ENCODE measurements at regions not wholly inside any gene's neighbourhood (a gene's known extent, or its start where the extent isn't known, plus 50 kb on each side); places are given as distances from the start of the nearest gene placed in this dataset.
"Not testable (repeated sequence)": the region's sequence is repeated elsewhere in the genome, so short reads cannot be mapped to it uniquely, and the experiment has no call there.

DNA sequence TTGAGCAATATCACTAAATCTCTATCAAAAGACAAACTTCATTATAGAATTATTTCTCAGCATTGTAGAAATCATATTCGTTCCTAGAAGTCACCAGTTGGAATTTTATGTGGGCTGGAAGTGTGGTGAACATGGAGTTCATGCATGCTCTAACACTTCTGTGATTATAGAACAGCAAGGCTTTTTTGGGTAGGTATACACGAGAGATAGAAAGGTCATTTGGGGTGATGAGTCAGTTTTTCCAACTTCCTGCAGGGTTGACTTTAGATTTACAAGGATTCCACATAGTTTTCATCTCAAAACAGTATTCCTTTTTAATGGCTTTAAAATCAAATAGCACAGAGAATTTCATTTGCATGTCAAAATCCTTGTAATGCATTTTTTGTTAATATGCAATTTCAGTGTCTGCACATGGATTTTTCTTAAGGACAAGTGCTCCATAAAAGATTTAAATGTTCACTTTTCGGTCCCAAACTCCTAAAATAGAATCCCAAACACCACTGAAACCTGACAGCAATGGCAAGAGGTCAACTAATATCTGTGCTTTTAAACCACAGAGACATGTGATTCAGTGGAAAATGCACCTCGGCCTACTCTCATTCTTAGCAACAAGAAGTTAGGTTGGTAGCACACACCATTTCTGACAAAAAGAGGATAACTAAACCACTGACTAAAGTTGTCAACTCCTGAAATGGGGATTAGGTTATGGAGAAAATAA, 211.0 kb downstream of the MOXD1 start:
- no peaks in the 10 kb centered on the region for H3K9me3 Mint-ChIP-seq (ENCODE audit: low read depth)
- ATAC-seq (no peak), DNase-seq (no peak)
- H3K36me3 Mint-ChIP-seq = no peaks in the 10 kb centered on the region
- H3K27ac Mint-ChIP-seq = no peak overlapping the region
- H3K4me3 Mint-ChIP-seq = no peak overlapping the region
- CTCF ChIA-PET = no interaction called here
- H3K4me1 Mint-ChIP-seq = no peaks in the 10 kb centered on the region
- no peaks in the 10 kb centered on the region for H3K27me3 Mint-ChIP-seq

DNA sequence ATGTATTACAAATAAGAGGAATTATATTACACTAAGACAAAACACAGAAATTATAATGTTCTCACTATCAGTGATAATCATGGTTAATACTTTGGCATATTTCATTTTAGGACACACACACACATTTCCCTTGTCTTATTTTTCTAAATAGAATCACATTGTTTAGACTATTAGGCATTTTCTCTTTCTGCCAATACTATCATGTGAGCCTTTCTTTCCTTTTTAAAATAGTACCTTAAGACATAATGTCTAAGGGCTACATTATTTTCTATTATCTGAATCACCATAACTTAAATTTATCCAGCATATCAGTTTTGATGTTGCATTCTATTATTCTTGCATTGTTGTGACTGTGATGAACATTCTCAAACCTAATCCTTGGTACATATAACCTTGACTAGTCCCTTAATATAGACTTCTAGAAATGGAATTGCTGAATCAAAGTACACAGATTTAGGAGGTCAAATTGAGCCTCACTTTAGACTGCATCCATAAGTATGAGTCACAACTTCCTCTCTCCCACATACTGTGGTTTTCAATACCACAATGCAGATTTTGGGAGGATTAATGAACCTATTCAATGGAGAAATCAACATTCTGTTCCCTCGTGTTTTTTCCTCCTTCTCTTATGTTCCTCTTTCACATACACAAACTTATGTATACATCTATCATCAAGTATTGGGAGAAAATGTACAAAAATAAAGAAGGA, 212.6 kb downstream of the MOXD1 start:
- Mint-ChIP-seq H3K4me3 (no peak overlapping the region), H3K4me1 (no peaks in the 10 kb centered on the region), H3K9me3 (ENCODE audit: low read depth) (no peaks in the 10 kb centered on the region), H3K27me3 (peaks cover 3% of the 10 kb centered on the region), H3K27ac (no peak overlapping the region), H3K36me3 (no peaks in the 10 kb centered on the region)
- no peak for DNase-seq
- no peak for ATAC-seq
- CTCF ChIA-PET = no interaction called here

DNA sequence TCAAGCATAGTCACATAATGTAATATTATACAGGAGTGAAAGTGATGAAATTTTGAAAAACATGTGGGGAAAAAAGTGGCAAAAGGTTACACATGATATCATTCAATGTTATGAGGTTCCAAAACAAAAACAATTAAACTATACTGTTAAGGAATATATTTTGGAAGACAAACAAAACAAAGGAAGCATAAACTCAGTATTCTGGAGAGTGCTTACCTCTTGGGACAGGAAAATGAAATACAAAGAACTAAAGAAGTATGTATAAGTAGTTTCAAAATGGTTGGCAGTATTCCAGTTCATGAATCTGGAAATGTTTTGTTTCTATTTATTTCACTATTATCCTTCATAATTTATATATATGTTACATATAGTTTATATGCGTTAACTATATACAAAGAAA, 213.5 kb downstream of the MOXD1 start:
- Mint-ChIP-seq H3K4me3 (no peak overlapping the region), H3K9me3 (ENCODE audit: low read depth) (no peaks in the 10 kb centered on the region), H3K36me3 (no peaks in the 10 kb centered on the region), H3K4me1 (no peaks in the 10 kb centered on the region), H3K27me3 (peaks cover 3% of the 10 kb centered on the region), H3K27ac (no peak overlapping the region)
- CTCF ChIA-PET = no interaction called here
- DNase-seq = no peak
- ATAC-seq = no peak

DNA sequence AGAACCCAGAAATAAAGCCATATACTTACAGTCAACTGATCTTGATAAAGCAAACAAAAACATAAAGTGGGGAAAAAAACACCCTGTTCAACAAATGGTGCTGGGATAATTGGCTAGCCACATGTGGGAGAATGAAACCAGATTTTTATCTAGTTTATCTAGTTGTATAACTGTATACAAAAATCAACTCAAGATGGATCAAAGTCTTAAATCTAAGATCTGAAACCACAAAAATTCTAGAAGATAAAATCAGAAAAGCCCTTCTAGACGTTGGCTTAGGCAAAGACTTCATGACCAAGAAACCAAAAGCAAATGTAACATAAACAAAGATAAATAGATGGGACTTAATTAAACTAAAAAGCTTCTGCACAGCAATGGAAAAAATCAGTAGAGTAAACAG, 216.3 kb downstream of the MOXD1 start:
- H3K4me3 Mint-ChIP-seq; H3K27ac Mint-ChIP-seq; CTCF ChIA-PET; H3K9me3 Mint-ChIP-seq (ENCODE audit: low read depth); H3K4me1 Mint-ChIP-seq; DNase-seq; H3K36me3 Mint-ChIP-seq; ATAC-seq; H3K27me3 Mint-ChIP-seq: not testable (repeated sequence)

DNA sequence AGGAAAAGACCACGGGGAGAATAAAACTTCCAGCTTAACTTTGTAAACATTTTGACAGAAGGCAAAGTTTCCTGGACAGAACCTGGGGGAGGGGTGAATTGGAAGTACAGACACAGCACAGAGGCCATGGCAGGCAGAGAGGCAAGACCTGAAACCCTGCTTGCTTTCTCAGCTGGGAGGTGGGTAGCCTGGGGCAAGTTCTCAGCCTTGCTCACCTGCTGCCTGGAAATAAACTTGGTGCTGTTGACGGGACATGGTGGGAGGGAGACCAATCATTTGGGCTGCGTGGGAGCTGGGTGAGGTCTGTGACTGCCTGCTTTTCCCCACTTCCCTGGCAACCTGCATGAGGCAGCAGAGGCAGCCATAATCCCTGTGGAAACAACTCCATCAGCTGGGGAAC, 221.3 kb downstream of the MOXD1 start:
- H3K4me1 Mint-ChIP-seq = no peaks in the 10 kb centered on the region
- ATAC-seq = no peak
- CTCF ChIA-PET = no interaction called here
- no peaks in the 10 kb centered on the region for H3K36me3 Mint-ChIP-seq
- no peak overlapping the region for H3K4me3 Mint-ChIP-seq
- no peak for DNase-seq
- peaks cover 7% of the 10 kb centered on the region for H3K27me3 Mint-ChIP-seq
- no peak overlapping the region for H3K27ac Mint-ChIP-seq
- peaks cover 4% of the 10 kb centered on the region for H3K9me3 Mint-ChIP-seq (ENCODE audit: low read depth)

DNA sequence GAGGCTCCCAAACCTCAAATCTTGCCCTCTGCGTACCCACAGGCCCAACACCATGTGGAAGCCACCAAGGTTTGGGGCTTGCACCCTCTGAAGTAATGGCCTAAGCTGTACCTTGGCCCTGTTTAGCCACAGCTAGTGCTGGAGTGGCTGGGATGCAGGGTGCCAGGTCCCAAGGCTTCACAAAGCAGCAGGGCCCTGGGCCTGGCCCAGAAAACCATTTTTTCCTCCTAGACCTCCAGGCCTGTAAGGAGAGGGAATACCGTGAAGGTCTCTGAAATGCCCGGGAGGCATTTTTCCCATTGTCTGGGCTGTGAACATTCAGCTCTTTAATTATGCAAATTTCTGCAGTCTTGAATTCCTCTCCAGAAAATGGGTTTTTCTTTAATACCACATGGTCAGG, 223.7 kb upstream of the CCN2 start:
- no peak overlapping the region for H3K27ac Mint-ChIP-seq

DNA sequence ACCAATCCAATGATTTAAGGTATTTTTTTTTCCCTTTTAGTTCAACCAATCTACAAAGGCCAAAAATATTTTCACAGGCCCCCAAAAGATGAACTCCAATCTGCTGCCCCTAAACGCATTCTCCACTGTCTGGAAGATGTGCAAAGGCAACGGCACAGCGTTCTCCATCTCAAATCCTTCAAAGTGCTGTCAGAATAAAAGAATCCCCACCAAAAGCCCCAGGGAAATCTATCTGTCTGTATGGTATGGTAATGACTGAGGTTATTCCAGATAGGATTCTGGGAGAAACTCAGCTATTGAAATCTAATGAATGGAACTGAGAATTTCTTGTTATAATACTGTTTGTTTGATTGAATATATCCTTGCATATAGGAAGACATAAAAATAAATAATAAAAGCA, 217.8 kb upstream of the CCN2 start:
- no peak overlapping the region for H3K4me3 Mint-ChIP-seq
- ATAC-seq (no peak), DNase-seq (no peak)
- H3K27ac Mint-ChIP-seq = no peak overlapping the region
- CTCF ChIA-PET = no interaction called here
- H3K9me3 Mint-ChIP-seq (ENCODE audit: low read depth) = peaks cover 3% of the 10 kb centered on the region
- H3K27me3 Mint-ChIP-seq = no peaks in the 10 kb centered on the region
- no peaks in the 10 kb centered on the region for H3K36me3 Mint-ChIP-seq
- H3K4me1 Mint-ChIP-seq = no peaks in the 10 kb centered on the region

More for the DNA sequence above, 223.7 kb upstream of the CCN2 start:
- no peak for ATAC-seq
- Mint-ChIP-seq H3K36me3 (no peaks in the 10 kb centered on the region), H3K9me3 (ENCODE audit: low read depth) (peaks cover 10% of the 10 kb centered on the region), H3K4me1 (no peaks in the 10 kb centered on the region), H3K4me3 (no peak overlapping the region), H3K27me3 (no peaks in the 10 kb centered on the region)
- no peak for DNase-seq
- CTCF ChIA-PET = no interaction called here

DNA sequence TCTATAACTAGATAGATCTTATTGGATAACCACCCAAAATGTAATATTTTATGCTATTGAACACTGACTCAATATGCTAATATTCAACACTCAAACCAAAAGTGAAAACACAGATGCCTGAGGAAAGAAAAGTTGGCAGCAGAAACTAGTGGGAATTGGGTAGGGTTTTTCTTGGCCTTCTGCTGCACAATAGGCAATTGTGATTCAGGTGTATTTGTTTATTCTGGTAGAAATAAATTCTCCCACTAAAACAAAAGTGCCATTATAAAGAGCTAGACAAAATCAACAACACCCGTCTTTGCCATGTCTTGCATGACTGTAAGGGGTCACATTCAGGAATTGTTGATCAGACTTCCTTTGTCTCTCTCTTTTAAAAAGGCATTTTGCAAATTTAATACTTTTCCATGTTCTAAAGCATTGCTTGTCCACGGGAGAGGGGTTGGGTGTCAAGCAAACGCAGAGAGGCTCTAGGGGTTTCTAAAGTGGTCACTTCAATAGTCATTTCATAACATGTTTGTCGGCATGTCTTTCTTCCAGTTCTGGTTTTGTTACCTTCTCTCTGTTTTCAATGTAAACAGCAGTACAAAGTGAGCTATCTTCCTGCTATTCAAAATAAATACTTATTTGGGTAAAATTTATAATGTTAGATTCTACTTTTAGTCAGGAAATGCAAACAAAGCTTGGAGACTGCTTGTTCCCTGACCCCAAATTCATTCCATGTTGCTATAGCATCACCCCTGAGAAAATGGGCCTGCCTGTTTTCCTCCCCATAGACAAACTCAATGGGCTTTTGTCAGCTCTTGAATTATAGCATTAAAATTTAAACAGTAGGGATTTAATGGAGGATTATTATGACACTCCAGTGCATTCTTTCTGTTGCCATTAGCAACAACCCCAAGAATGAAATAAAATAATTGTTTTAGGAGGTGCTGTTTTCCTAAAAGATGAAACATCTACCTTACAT, 217.0 kb upstream of the CCN2 start:
- ATAC-seq (no peak), DNase-seq (no peak)
- Mint-ChIP-seq H3K36me3 (no peaks in the 10 kb centered on the region), H3K4me1 (no peaks in the 10 kb centered on the region), H3K27ac (no peak overlapping the region), H3K4me3 (no peak overlapping the region), H3K27me3 (no peaks in the 10 kb centered on the region), H3K9me3 (ENCODE audit: low read depth) (no peaks in the 10 kb centered on the region)
- CTCF ChIA-PET = no interaction called here

DNA sequence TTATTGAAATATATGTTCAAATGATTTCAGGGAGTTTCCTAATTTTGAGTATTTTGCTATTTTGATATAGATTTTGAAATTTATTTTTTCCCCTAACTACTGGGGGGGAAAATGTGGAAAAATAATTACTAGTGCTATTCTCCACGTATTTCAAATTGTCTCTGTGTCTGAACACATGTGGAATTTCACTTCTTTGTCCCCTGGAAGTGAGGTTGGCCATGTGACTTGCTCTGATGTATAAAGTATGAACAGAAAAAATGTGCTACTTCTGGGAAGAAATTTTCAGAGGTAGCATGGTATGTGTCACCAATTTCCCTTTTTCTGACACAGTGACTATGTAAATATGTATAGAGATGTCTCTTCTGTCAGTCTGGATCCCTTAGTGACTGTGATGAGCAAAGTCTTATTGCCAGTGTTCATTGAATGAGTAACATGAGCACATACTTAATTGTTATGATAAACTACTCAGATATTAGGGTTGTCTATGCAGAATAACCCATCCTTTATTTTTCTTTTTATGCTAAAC, 215.4 kb upstream of the CCN2 start:
- no peak overlapping the region for H3K27ac Mint-ChIP-seq
- CTCF ChIA-PET = no interaction called here
- no peaks in the 10 kb centered on the region for H3K27me3 Mint-ChIP-seq
- H3K36me3 Mint-ChIP-seq = no peaks in the 10 kb centered on the region
- H3K4me3 Mint-ChIP-seq = no peak overlapping the region
- H3K9me3 Mint-ChIP-seq (ENCODE audit: low read depth) = no peaks in the 10 kb centered on the region
- H3K4me1 Mint-ChIP-seq = no peaks in the 10 kb centered on the region
- no peak for ATAC-seq
- DNase-seq = no peak

DNA sequence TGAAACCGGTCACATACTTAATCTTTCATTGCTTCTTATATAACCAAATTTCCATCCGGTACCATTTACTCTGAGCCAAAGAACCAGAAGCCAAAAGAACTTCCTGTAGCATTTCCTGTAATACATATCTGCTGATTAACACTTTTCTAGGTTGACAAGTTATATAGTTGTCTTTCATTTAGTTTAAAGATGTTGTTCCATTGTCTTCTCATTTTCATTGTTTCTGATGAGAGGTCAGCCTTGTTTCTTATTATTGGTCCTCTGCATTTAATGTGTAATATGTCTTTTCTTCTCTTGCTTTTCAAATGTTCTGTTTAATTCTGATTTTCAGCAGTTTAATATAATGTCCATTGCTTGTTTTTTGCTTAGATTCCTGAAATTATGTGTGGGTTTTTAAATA, 214.5 kb upstream of the CCN2 start:
- CTCF ChIA-PET = no interaction called here
- H3K27ac Mint-ChIP-seq = no peak overlapping the region
- H3K4me1 Mint-ChIP-seq = no peaks in the 10 kb centered on the region
- DNase-seq (no peak), ATAC-seq (no peak)
- no peaks in the 10 kb centered on the region for H3K36me3 Mint-ChIP-seq
- no peak overlapping the region for H3K4me3 Mint-ChIP-seq
- H3K27me3 Mint-ChIP-seq = no peaks in the 10 kb centered on the region
- no peaks in the 10 kb centered on the region for H3K9me3 Mint-ChIP-seq (ENCODE audit: low read depth)

DNA sequence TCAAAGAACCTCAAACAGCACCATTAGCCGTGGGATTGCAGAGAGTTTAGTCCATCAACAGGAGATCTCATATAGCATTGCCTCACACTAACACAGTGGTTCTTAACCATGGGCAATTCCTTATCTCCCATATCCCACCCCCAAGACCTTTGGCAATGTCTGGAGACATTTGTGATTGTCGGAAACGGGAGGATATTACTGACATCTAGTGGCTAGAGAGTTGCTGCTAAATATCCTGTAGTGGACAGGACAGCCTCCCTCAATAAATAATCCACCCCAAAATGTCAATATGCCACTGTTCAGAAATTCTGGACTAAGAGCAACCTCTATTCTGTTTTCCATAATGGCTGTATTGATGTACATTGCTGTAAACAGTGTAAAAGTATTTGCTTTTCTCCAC, 210.1 kb upstream of the CCN2 start:
- ATAC-seq (no peak), DNase-seq (no peak)
- H3K4me3 Mint-ChIP-seq = no peak overlapping the region
- no peaks in the 10 kb centered on the region for H3K9me3 Mint-ChIP-seq (ENCODE audit: low read depth)
- no peaks in the 10 kb centered on the region for H3K36me3 Mint-ChIP-seq
- H3K27ac Mint-ChIP-seq = no peak overlapping the region
- no peaks in the 10 kb centered on the region for H3K4me1 Mint-ChIP-seq
- CTCF ChIA-PET = no interaction called here
- H3K27me3 Mint-ChIP-seq = peaks cover 6% of the 10 kb centered on the region

DNA sequence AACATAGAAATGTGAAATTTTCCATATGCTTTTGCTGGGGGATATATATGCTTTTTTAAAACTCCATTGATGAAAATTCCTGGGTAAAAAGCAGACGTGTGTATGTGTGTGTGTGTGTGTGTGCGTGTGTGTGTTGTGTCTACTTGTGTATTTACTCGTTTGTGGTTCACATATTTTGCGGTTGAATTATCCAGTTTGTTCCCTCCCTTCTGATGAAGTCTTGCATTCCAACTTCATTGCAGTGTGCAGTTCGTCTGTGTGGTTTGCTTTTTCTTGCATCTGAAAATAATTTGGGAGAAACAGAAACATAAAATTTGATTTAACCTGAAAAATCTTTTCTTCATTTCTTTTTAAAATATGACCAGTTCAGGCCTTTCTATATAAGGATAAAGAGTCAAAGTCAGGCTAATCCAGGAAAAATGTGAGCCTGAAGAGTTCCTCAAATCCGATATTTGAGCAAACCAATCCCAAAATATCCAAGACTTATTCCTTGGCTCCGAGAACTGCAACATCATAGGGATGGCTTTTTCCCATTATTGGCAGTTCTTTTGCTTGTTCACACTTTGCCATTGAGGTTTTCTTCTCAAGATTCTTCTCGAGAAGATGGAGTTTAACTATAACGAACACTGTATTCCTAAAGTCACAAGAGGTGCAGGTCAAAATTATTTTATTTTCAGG, 202.2 kb upstream of the CCN2 start:
- Mint-ChIP-seq H3K27ac (no peak overlapping the region), H3K9me3 (ENCODE audit: low read depth) (no peaks in the 10 kb centered on the region), H3K4me3 (no peak overlapping the region), H3K4me1 (no peaks in the 10 kb centered on the region), H3K36me3 (no peaks in the 10 kb centered on the region), H3K27me3 (peaks cover 4% of the 10 kb centered on the region)
- DNase-seq = no peak
- ATAC-seq = no peak
- CTCF ChIA-PET = no interaction called here

DNA sequence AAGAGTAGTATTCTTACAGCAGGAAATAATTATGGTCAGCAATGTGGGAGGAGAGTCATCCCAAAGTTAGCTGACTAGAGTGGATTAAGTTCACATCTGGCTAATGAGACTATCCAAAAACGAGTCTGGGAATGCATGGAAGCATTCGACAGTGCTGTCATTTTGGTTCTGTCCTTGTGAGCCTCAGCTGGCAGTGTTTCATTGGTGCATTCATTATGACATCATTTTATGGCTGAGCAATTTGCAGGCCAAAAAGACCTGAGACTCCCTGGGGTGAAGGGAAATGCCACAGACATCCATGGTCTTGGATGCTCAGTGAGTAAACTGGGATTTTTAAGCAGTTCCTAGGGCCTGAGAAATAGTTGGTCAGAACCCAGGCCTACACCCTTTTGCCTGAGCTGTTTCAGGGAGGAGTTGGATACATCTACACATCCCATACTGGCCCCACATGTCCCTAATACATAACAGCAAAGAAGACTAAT, 196.4 kb upstream of the CCN2 start:
- no peak for ATAC-seq
- H3K4me1 Mint-ChIP-seq = no peaks in the 10 kb centered on the region
- DNase-seq = no peak
- CTCF ChIA-PET = no interaction called here
- no peak overlapping the region for H3K4me3 Mint-ChIP-seq
- H3K9me3 Mint-ChIP-seq (ENCODE audit: low read depth) = no peaks in the 10 kb centered on the region
- H3K27ac Mint-ChIP-seq = no peak overlapping the region
- H3K27me3 Mint-ChIP-seq = no peaks in the 10 kb centered on the region
- no peaks in the 10 kb centered on the region for H3K36me3 Mint-ChIP-seq
